ENCODE measurements at regions not wholly inside any gene's neighbourhood (a gene's known extent, or its start where the extent isn't known, plus 50 kb on each side); places are given as distances from the start of the nearest gene placed in this dataset.

DNA sequence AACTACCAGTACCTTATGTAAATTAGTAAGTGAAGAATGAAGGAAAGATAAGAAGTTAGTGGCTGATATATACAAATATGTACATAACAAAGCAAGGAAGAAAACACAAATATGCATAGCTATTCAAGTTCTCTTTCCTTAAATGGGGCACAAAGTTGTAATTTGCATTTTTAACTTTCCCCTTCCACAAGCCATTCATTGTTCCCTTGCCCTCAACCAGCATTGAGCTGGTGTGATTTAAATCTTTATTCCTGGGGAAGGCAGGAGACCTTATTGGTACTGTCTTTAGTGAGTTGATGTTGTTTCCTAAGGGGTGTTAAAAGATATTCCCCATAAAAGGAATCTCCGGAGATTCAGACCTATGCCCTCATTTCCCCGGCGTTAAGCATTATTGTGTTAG, 735.3 kb downstream of the PCDH18 start:
- Histone ChIP-seq H3K4me1 (ENCODE audit: control insufficient read depth, insufficient read depth, low read length) (no peaks in the 10 kb centered on the region), H3K9ac (ENCODE audit: control insufficient read depth, insufficient read depth, low read length) (no peak overlapping the region), H3K4me2 (ENCODE audit: control insufficient read depth, insufficient read depth) (no peak overlapping the region), H3K36me3 (ENCODE audit: control insufficient read depth in 2 of 2, insufficient read depth in 2 of 2, low read length in 1 of 2) (no peaks in the 10 kb centered on the region), H3K9me3 (replicated peaks; ENCODE audit: control insufficient read depth, insufficient read depth, low read length) (no peaks in the 10 kb centered on the region), H3K4me3 (no peak overlapping the region), H3K27ac (ENCODE audit: control insufficient read depth, insufficient read depth) (no peak overlapping the region), H2AFZ (ENCODE audit: control insufficient read depth, low read depth, low read length) (no peak overlapping the region), H3K27me3 (replicated peaks in 1 of 2; ENCODE audit: control insufficient read depth in 2 of 2, insufficient read depth in 2 of 2, low read length in 1 of 2) (no peaks in the 10 kb centered on the region), H3K79me2 (ENCODE audit: control insufficient read depth, insufficient read depth, low read length) (no peaks in the 10 kb centered on the region), H4K20me1 (ENCODE audit: control insufficient read depth, insufficient read depth) (no peaks in the 10 kb centered on the region)
- FAIRE-seq (no peak), ATAC-seq (no peak), DNase-seq (ENCODE audit: low read depth, low spot score) (no peak)
- intact Hi-C loops (cut with micrococcal nuclease; ENCODE audit: unreplicated experiment), result no loop called here
- no TSS peak for BruUV-seq (replicated peaks)
- RAD21 ChIA-PET (ENCODE audit: unreplicated experiment), result no interaction called here
- WGBS (ENCODE audit: insufficient coverage, insufficient replicate concordance, low lambda C conversion rate, missing lambda C conversion rate), result 41% methylated on average over 3 of the region's 3 CpGs
- POLR2A ChIA-PET, result no interaction called here
- in situ Hi-C loops (cut with MboI), result no loop called here
- SMC1A ChIA-PET (ENCODE audit: uncharacterized antibody, unreplicated experiment), result no interaction called here
- CTCF ChIA-PET, result interaction anchor here (0.8 kb wide), 1 partner anchor 14 kb away, joined by 3 read pairs; no protein-coding TSS in a partner anchor
- TF ChIP-seq LARP7 (IDR thresholded peaks at IDR 0.05), result no peak
- no peak for TF ChIP-seq CBX5 (IDR thresholded peaks at IDR 0.05; ENCODE audit: low read depth)
- TF ChIP-seq MYC (IDR thresholded peaks at IDR 0.05; ENCODE audit: insufficient read depth, insufficient read length, insufficient replicate concordance, low read length, severe bottlenecking), result no peak
- TF ChIP-seq NFIC (IDR thresholded peaks at IDR 0.05; ENCODE audit: low read depth, low read length), result no peak
- no peak for TF ChIP-seq ZNF384 (IDR thresholded peaks at IDR 0.05; ENCODE audit: borderline replicate concordance, low read depth, low read length)
- TF ChIP-seq ZZZ3 (IDR thresholded peaks at IDR 0.05; ENCODE audit: control insufficient read depth, insufficient read length, low read depth), result no peak
- no peak for TF ChIP-seq NRF1 (conservative IDR thresholded peaks at IDR 0.05; ENCODE audit: low read depth, low read length)
- TF ChIP-seq, protein P1, sequence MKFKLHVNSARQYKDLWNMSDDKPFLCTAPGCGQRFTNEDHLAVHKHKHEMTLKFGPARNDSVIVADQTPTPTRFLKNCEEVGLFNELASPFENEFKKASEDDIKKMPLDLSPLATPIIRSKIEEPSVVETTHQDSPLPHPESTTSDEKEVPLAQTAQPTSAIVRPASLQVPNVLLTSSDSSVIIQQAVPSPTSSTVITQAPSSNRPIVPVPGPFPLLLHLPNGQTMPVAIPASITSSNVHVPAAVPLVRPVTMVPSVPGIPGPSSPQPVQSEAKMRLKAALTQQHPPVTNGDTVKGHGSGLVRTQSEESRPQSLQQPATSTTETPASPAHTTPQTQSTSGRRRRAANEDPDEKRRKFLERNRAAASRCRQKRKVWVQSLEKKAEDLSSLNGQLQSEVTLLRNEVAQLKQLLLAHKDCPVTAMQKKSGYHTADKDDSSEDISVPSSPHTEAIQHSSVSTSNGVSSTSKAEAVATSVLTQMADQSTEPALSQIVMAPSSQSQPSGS (IDR thresholded peaks at IDR 0.05; ENCODE audit: low read length), result no peak
- TF ChIP-seq TCF12 (IDR thresholded peaks at IDR 0.05; ENCODE audit: low read depth, low read length), result no peak
- no peak for TF ChIP-seq MEF2A (IDR thresholded peaks at IDR 0.05; ENCODE audit: insufficient read depth, low read depth, low read length)
- no peak for TF ChIP-seq MXI1 (IDR thresholded peaks at IDR 0.05; ENCODE audit: low read depth, low read length)
- no peak for TF ChIP-seq ZNF687 (IDR thresholded peaks at IDR 0.05)
- no peak for TF ChIP-seq SIN3A (IDR thresholded peaks at IDR 0.05; ENCODE audit: low read depth, low read length)
- TF ChIP-seq, protein P2, sequence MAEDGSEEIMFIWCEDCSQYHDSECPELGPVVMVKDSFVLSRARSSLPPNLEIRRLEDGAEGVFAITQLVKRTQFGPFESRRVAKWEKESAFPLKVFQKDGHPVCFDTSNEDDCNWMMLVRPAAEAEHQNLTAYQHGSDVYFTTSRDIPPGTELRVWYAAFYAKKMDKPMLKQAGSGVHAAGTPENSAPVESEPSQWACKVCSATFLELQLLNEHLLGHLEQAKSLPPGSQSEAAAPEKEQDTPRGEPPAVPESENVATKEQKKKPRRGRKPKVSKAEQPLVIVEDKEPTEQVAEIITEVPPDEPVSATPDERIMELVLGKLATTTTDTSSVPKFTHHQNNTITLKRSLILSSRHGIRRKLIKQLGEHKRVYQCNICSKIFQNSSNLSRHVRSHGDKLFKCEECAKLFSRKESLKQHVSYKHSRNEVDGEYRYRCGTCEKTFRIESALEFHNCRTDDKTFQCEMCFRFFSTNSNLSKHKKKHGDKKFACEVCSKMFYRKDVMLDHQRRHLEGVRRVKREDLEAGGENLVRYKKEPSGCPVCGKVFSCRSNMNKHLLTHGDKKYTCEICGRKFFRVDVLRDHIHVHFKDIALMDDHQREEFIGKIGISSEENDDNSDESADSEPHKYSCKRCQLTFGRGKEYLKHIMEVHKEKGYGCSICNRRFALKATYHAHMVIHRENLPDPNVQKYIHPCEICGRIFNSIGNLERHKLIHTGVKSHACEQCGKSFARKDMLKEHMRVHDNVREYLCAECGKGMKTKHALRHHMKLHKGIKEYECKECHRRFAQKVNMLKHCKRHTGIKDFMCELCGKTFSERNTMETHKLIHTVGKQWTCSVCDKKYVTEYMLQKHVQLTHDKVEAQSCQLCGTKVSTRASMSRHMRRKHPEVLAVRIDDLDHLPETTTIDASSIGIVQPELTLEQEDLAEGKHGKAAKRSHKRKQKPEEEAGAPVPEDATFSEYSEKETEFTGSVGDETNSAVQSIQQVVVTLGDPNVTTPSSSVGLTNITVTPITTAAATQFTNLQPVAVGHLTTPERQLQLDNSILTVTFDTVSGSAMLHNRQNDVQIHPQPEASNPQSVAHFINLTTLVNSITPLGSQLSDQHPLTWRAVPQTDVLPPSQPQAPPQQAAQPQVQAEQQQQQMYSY (CRISPR knock-in tag; IDR thresholded peaks at IDR 0.05), result no peak
- no peak for TF ChIP-seq CREM (IDR thresholded peaks at IDR 0.05; ENCODE audit: low read depth)
